ENCODE measurements at regions not wholly inside any gene's neighbourhood (a gene's known extent, or its start where the extent isn't known, plus 50 kb on each side); places are given as distances from the start of the nearest gene placed in this dataset.

GRCh38 chr2:176557821-176558220 lies 288.6 kb downstream of the MTX2 start:
- no peak for TF ChIP-seq EZH2 (IDR thresholded peaks at IDR 0.05; ENCODE audit: borderline replicate concordance)
- TF ChIP-seq, protein P1, sequence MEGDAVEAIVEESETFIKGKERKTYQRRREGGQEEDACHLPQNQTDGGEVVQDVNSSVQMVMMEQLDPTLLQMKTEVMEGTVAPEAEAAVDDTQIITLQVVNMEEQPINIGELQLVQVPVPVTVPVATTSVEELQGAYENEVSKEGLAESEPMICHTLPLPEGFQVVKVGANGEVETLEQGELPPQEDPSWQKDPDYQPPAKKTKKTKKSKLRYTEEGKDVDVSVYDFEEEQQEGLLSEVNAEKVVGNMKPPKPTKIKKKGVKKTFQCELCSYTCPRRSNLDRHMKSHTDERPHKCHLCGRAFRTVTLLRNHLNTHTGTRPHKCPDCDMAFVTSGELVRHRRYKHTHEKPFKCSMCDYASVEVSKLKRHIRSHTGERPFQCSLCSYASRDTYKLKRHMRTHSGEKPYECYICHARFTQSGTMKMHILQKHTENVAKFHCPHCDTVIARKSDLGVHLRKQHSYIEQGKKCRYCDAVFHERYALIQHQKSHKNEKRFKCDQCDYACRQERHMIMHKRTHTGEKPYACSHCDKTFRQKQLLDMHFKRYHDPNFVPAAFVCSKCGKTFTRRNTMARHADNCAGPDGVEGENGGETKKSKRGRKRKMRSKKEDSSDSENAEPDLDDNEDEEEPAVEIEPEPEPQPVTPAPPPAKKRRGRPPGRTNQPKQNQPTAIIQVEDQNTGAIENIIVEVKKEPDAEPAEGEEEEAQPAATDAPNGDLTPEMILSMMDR (IDR thresholded peaks at IDR 0.05; ENCODE audit: poor library complexity): no peak
